K562 (cell line): ENCODE measurements at regions not wholly inside any gene's neighbourhood (a gene's known extent, or its start where the extent isn't known, plus 50 kb on each side); places are given as distances from the start of the nearest gene placed in this dataset.

Source experiments
- ATAC-seq: fragments of 200-7000 bp; cut with Tn5 transposase; 3 replicates; pipeline ENCODE4 v1.9.1; 2020; ENCODE audit warnings: moderate library complexity
- BruUV-seq: library from RNA; stranded (reverse); fragments of 400-500 nt; replicated peaks from 2 replicates; lab custom pipeline; 2021; lab: Mats Ljungman, UMichigan
- CTCF ChIA-PET: fragments of 300-600 bp; formaldehyde crosslinking; extraction: SDS; loops from one replicate; lab custom pipeline; 2021; ENCODE audit warnings: low intra/inter-chr PET ratio; lab: Yijun Ruan, JAX
- POLR2A ChIA-PET: fragments of 300-600, 350-650 bp; sonication (Branson Sonifier 250); formaldehyde crosslinking; extraction: SDS; loops from one replicate; lab custom pipeline; 2021; ENCODE audit warnings: antibody characterized with exemption, inconsistent platforms; lab: Yijun Ruan, JAX
- DNase-seq, 4 experiments: peaks; one replicate each; pipeline versions ENCODE4 v3.0.0 to v3.0.0-alpha.2; 2011 to 2018; ENCODE audit warnings: low spot score in 3 of 4, mixed read lengths in 3 of 4; ENCODE audit errors: extremely low read depth in 1 of 4
- FAIRE-seq: peaks from 2 replicates; lab custom pipeline; 2011; peaks lifted over from hg19 to GRCh38; lab: Jason Lieb, UNC
- H2AFZ ChIP-seq: 2 replicates; pipeline ENCODE4 v1.6.0; 2011; ENCODE audit warnings: low read depth, low read length, control low read depth, inconsistent platforms
- H3K27ac ChIP-seq: fragments of 200-600 bp; 3 replicates; pipeline ENCODE4 v1.8.0; 2011; ENCODE audit warnings: low read depth, mild to moderate bottlenecking, control low read depth, inconsistent platforms, low read length, moderate library complexity, mixed read lengths; ENCODE audit errors: extremely low read depth
- H3K27me3 ChIP-seq, 2 experiments: fragments of 300-600 bp in 1 of 2; 2 replicates in 1 of 2; 3 replicates in 1 of 2; pipeline versions ENCODE4 v1.6.0 to v1.8.0; 2011; ENCODE audit warnings: inconsistent platforms in 2 of 2, low read length in 2 of 2, mild to moderate bottlenecking in 1 of 2, mixed read lengths in 1 of 2, moderate library complexity in 1 of 2; ENCODE audit not compliant: control insufficient read depth in 2 of 2, insufficient read depth in 2 of 2
- H3K36me3 ChIP-seq: fragments of 300-600 bp; 3 replicates; pipeline ENCODE4 v1.8.0; 2011; ENCODE audit warnings: mild to moderate bottlenecking, low read length, inconsistent platforms; ENCODE audit not compliant: control insufficient read depth, insufficient read depth
- H3K4me1 ChIP-seq, 2 experiments: fragments of 200-600 bp in 1 of 2; replicated peaks in 1 of 2; 2 replicates in 1 of 2; 3 replicates in 1 of 2; pipeline versions ENCODE4 v1.5.1 to v1.8.0; 2011; ENCODE audit warnings: inconsistent platforms in 2 of 2, low read length in 2 of 2, mild to moderate bottlenecking in 1 of 2, mixed read lengths in 1 of 2, moderate library complexity in 1 of 2; ENCODE audit not compliant: control insufficient read depth in 2 of 2, insufficient read depth in 2 of 2
- H3K4me2 ChIP-seq: 2 replicates; pipeline ENCODE4 v1.6.1; 2011; ENCODE audit warnings: low read length, control low read depth, inconsistent platforms, mixed read lengths; ENCODE audit not compliant: insufficient read depth
- H3K4me3 ChIP-seq: fragments of 200-600 bp; sonication (generic), shearing (Covaris generic); 2 replicates; pipeline ENCODE4 v1.5.1; 2016; ENCODE audit warnings: control low read depth, inconsistent platforms
- H3K79me2 ChIP-seq: fragments of 200-600 bp; 3 replicates; pipeline ENCODE4 v1.8.0; 2011; ENCODE audit warnings: low read length, inconsistent platforms; ENCODE audit not compliant: control insufficient read depth, insufficient read depth
- H3K9ac ChIP-seq, 2 experiments: 2 replicates each; pipeline versions ENCODE4 v1.6.0 to v1.6.1; 2011; ENCODE audit warnings: low read depth in 2 of 2, low read length in 2 of 2, control low read depth in 1 of 2, inconsistent platforms in 1 of 2, mild to moderate bottlenecking in 1 of 2, mixed read lengths in 1 of 2; ENCODE audit not compliant: insufficient read depth in 1 of 2
- H3K9me1 ChIP-seq: one replicate; pipeline ENCODE4 v1.6.0; 2011; ENCODE audit warnings: inconsistent platforms, mild to moderate bottlenecking, low read length, moderate library complexity; ENCODE audit not compliant: control insufficient read depth, insufficient read depth
- H3K9me3 ChIP-seq: replicated peaks from 2 replicates; pipeline ENCODE4 v1.5.1; 2011; ENCODE audit warnings: low read depth, low read length, inconsistent platforms; ENCODE audit not compliant: control insufficient read depth, insufficient read depth
- H4K20me1 ChIP-seq: replicated peaks from 2 replicates; pipeline ENCODE4 v1.6.1; 2011; ENCODE audit warnings: low read length, inconsistent platforms, mixed read lengths; ENCODE audit not compliant: control insufficient read depth, insufficient read depth
- ATF2 ChIP-seq: sonication (generic); formaldehyde crosslinking; IDR thresholded peaks from 2 replicates; pipeline ENCODE4 v1.8.1; 2022; ENCODE audit warnings: missing genetic modification reagents
- CHD2 ChIP-seq: IDR thresholded peaks from 2 replicates; pipeline ENCODE4 v1.6.1; 2011; ENCODE audit warnings: low read depth, low read length
- EWSR1 ChIP-seq: fragments of 450-650 bp; IDR thresholded peaks from 2 replicates; pipeline ENCODE4 v1.6.1; 2018; ENCODE audit warnings: borderline replicate concordance, mild to moderate bottlenecking, low read depth, moderate library complexity; ENCODE audit not compliant: partially characterized antibody
- GATA2 ChIP-seq: sonication (generic); formaldehyde crosslinking; IDR thresholded peaks from 2 replicates; pipeline ENCODE4 v1.4.0; 2020; ENCODE audit warnings: mild to moderate bottlenecking, missing genetic modification reagents
- IRF9 ChIP-seq: fragments of 450-650 bp; IDR thresholded peaks from 2 replicates; pipeline ENCODE4 v1.6.1; 2016; ENCODE audit warnings: missing biosample characterization, missing genetic modification characterization
- NCOA6 ChIP-seq: fragments of 450-650 bp; IDR thresholded peaks from 2 replicates; pipeline ENCODE4 v1.6.1; 2017; ENCODE audit warnings: mild to moderate bottlenecking
- PHF21A ChIP-seq: fragments of 450-650 bp; IDR thresholded peaks from 2 replicates; pipeline ENCODE4 v1.6.1; 2017; ENCODE audit warnings: low read depth, borderline replicate concordance
- PTBP1 ChIP-seq: fragments of 200-400 bp; formaldehyde crosslinking; IDR thresholded peaks from 2 replicates; pipeline ENCODE4 v1.6.1; 2017; ENCODE audit warnings: low read depth, low read length
- USF2 ChIP-seq: sonication (generic); formaldehyde crosslinking; IDR thresholded peaks from 2 replicates; pipeline ENCODE4 v1.5.0; 2020; ENCODE audit warnings: missing genetic modification reagents
- ZSCAN32 ChIP-seq: fragments of 450-650 bp; formaldehyde crosslinking; IDR thresholded peaks from 2 replicates; pipeline ENCODE4 v1.4.0; 2020; ENCODE audit warnings: mild to moderate bottlenecking, moderate library complexity
- WGBS: fragments of 100-300 bp; shearing (Covaris generic); methylation state at CpG from one replicate; pipeline ENCODE4 v1.1.6; 2016; ENCODE audit warnings: low coverage, mixed read lengths; ENCODE audit not compliant: insufficient coverage; ENCODE audit errors: missing lambda C conversion rate; 5-methylcytosine and 5-hydroxymethylcytosine counted together
- in situ Hi-C: fragments of 300-500 bp; cut with MboI; formaldehyde crosslinking; loops from 4 replicates; pipeline ENCODE4 v1.15.0; 2018; ENCODE audit warnings: inconsistent platforms, mixed read lengths
- intact Hi-C: fragments of 100-400 bp; cut with micrococcal nuclease; formaldehyde crosslinking; loops from 2 replicates; pipeline ENCODE4 v1.14.2; 2022
- TF ChIP-seq, protein P1 (sequence below): fragments of 450-650 bp; IDR thresholded peaks from 2 replicates; pipeline ENCODE4 v1.7.1; 2018; ENCODE audit warnings: mild to moderate bottlenecking, low read depth; ENCODE audit not compliant: partially characterized antibody
- TF ChIP-seq, protein P2 (sequence below): fragments of 200-800 bp; sonication (Bioruptor generic); IDR thresholded peaks from 2 replicates; pipeline ENCODE4 v1.6.1; 2017; ENCODE audit warnings: missing genetic modification characterization, missing compliant biosample characterization

- TF ChIP-seq CHD2 (no peak), EWSR1 (no peak), ATF2 (no peak)
Observed at GRCh38 chr9:91034521-91034920, 232.9 kb downstream of the SYK start (continued).

DNA sequence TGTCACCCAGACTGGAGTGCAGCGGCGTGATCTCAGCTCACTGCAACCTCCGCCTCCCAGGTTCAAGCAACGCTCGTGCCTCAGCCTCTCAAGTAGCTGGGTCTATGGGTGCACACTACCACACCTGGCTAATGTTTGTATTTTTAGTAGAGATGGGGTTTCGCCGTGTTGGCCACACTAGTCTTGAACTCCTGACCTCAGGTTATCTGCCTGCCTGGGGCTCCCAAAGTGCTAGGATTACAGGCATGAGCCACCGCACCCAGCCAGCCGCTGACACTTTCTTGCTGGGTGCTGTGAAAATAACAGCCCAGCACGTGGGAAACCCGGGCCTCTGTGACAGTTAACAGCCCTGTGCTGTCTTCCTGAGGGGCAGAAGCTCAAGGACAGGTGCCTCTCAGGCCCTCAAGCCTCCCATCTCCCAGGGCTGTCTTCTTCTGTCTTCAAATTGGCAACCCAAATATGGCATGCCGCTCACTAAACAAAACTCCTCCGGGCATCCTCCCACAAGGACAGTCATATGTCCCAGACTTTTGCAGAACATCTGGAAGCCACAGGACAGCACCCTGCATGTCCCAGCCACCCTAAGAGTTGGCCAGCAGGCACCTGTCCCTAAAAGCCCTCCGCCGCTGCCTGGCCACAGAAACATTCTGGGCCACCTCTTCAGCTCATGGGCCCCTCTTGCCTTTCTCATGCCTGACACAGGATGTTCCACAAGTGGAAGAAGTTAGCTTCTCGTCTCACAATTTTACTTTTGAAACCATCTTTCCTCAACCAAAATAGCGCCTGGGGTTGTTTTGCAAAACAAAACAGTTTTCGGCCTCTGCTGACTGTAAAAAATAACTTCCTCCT is 233.6 kb downstream of the SYK start:
- Histone ChIP-seq H4K20me1 (no peaks in the 10 kb centered on the region), H2AFZ (no peak overlapping the region), H3K4me3 (no peak overlapping the region), H3K4me1 (peaks cover 5 to 10% of the 10 kb centered on the region in 2 experiments; a peak in 3 of 5 replicates), H3K36me3 (no peaks in the 10 kb centered on the region), H3K4me2 (no peak overlapping the region), H3K79me2 (no peaks in the 10 kb centered on the region), H3K9ac (no peak overlapping the region), H3K27me3 (peaks cover 2 to 48% of the 10 kb centered on the region in 2 experiments; a peak in 3 of 5 replicates), H3K27ac (no peak overlapping the region), H3K9me1 (no peaks in the 10 kb centered on the region), H3K9me3 (no peaks in the 10 kb centered on the region)
- ChIA-PET POLR2A (no interaction called here), CTCF (no interaction called here)
- intact Hi-C loops: loop anchor here (5.0 to 10.0 kb wide), 4 partner anchors 120 to 640 kb away; no protein-coding TSS in a partner anchor
- WGBS: 16% methylated on average over 15 of the region's 18 CpGs
- FAIRE-seq (no peak), DNase-seq (no peak), ATAC-seq (no peak)
- in situ Hi-C loops: loop anchor here (5.0 kb wide), 1 partner anchor 392 kb away; no protein-coding TSS in a partner anchor
- BruUV-seq: no TSS peak
- TF ChIP-seq, protein P1, sequence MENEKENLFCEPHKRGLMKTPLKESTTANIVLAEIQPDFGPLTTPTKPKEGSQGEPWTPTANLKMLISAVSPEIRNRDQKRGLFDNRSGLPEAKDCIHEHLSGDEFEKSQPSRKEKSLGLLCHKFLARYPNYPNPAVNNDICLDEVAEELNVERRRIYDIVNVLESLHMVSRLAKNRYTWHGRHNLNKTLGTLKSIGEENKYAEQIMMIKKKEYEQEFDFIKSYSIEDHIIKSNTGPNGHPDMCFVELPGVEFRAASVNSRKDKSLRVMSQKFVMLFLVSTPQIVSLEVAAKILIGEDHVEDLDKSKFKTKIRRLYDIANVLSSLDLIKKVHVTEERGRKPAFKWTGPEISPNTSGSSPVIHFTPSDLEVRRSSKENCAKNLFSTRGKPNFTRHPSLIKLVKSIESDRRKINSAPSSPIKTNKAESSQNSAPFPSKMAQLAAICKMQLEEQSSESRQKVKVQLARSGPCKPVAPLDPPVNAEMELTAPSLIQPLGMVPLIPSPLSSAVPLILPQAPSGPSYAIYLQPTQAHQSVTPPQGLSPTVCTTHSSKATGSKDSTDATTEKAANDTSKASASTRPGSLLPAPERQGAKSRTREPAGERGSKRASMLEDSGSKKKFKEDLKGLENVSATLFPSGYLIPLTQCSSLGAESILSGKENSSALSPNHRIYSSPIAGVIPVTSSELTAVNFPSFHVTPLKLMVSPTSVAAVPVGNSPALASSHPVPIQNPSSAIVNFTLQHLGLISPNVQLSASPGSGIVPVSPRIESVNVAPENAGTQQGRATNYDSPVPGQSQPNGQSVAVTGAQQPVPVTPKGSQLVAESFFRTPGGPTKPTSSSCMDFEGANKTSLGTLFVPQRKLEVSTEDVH: no peak
- TF ChIP-seq PHF21A (no peak), IRF9 (tag) (no peak), USF2 (CRISPR knock-in tag) (no peak), NCOA6 (no peak), PTBP1 (no peak), GATA2 (CRISPR knock-in tag) (no peak), ZSCAN32 (CRISPR knock-in tag) (no peak)
- TF ChIP-seq, protein P2, sequence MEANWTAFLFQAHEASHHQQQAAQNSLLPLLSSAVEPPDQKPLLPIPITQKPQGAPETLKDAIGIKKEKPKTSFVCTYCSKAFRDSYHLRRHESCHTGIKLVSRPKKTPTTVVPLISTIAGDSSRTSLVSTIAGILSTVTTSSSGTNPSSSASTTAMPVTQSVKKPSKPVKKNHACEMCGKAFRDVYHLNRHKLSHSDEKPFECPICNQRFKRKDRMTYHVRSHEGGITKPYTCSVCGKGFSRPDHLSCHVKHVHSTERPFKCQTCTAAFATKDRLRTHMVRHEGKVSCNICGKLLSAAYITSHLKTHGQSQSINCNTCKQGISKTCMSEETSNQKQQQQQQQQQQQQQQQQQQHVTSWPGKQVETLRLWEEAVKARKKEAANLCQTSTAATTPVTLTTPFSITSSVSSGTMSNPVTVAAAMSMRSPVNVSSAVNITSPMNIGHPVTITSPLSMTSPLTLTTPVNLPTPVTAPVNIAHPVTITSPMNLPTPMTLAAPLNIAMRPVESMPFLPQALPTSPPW: no peak
